Astrocyte (in vitro differentiated cells and primary cell): ENCODE measurements at regions not wholly inside any gene's neighbourhood (a gene's known extent, or its start where the extent isn't known, plus 50 kb on each side); places are given as distances from the start of the nearest gene placed in this dataset.

Experiments
- CTCF ChIP-seq: IDR thresholded peaks from 2 replicates; pipeline ENCODE4 v1.5.1; 2011; ENCODE audit warnings: low read depth, mild to moderate bottlenecking, inconsistent platforms, low read length, moderate library complexity; ENCODE audit not compliant: insufficient read depth
- EZH2 ChIP-seq: IDR thresholded peaks from 2 replicates; pipeline ENCODE4 v1.6.1; 2012; ENCODE audit warnings: mild to moderate bottlenecking, low read length, inconsistent platforms; ENCODE audit not compliant: insufficient read depth

DNA sequence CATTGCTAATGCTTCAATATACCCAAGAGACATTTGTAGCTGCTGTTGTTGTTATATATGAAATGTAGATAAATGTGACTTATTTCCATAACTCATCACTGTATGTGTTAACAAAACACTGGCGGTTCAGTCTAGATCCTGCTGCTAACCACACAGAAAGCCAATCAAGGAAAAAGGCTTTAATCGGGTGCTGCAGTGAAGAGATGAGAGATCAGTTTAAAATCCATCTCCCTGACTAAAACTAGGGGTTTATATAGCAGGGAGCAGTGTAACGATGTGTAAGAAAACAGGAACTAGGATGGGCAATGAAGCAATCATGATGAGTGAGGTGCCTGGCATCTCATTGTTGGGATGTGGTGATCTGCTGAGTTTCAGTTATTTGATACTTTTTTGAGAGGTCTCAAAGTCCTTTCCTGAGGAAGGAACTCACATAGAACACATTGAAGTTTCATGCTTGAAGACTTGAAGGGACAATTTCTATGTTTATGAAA is 677.7 kb upstream of the CDH7 start:
- TF ChIP-seq CTCF (no peak), EZH2 (no peak)
